ENCODE measurements at regions not wholly inside any gene's neighbourhood (a gene's known extent, or its start where the extent isn't known, plus 50 kb on each side); places are given as distances from the start of the nearest gene placed in this dataset.

DNA sequence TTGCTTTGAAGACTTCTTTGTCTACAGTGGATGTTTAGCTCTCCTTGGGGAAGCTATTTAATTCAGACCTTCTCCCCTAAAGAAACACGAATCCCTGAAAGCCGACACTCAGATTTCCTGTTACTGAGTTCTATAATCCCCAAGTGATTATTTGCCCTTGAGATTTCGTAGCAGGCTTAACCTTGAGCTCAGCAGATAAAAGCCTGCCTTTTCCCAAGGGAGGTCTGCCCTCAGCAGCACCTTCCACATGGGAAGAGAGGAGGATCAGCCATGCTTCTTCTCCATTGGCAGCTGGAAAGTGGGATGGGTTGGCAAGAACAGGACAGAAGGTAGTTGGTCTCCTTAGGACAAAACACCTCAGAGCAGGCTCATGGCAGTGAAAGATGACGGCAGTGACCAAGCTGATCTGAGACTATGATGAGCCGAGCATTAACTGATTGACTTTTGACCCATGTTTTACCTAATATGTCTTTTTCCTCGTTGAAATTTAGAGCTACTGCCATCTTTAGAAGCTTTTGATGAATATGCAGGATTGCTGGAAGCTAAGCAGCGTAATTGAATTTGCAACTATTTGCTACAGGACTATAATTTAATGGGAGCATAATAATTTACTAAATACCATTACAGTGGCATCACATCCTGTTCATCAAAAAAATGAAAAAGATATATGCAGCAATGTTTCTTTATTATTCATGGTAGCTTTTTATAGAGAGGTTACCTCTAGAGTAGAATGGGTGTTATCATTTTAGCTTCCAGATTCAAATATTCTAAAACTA is 511.1 kb upstream of the ID2 start:
- Mint-ChIP-seq H3K4me3 (no peak overlapping the region), H3K27me3 (peaks cover 2% of the 10 kb centered on the region), H3K36me3 (peaks cover 4% of the 10 kb centered on the region), H3K4me1 (ENCODE audit: low read depth) (peaks cover 2% of the 10 kb centered on the region), H3K9me3 (ENCODE audit: low read depth) (peaks cover 6% of the 10 kb centered on the region), H3K27ac (no peak overlapping the region)

DNA sequence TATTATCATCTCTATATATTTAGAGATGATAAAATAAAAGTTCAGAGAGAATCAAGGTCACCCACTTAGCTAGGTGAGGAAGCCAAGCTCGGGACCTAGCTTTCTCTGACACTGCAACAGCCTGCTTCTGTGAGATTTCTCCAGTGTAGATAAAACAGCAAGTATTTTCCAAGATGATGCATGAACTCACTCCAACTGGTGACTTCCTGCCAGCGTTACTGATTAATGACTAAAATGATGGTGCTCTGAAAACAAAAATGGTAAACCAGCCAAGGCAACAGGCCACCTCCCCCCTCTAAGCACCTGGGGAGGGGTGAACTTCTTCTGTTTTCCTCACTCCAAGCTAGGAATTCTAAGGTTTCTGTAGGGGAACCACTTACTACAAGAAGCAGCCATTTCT is 510.2 kb upstream of the ID2 start:
- Mint-ChIP-seq H3K9me3 (ENCODE audit: low read depth) (peaks cover 6% of the 10 kb centered on the region), H3K4me1 (ENCODE audit: low read depth) (peaks cover 2% of the 10 kb centered on the region), H3K27ac (no peak overlapping the region), H3K36me3 (peaks cover 4% of the 10 kb centered on the region), H3K27me3 (peaks cover 2% of the 10 kb centered on the region), H3K4me3 (no peak overlapping the region)

DNA sequence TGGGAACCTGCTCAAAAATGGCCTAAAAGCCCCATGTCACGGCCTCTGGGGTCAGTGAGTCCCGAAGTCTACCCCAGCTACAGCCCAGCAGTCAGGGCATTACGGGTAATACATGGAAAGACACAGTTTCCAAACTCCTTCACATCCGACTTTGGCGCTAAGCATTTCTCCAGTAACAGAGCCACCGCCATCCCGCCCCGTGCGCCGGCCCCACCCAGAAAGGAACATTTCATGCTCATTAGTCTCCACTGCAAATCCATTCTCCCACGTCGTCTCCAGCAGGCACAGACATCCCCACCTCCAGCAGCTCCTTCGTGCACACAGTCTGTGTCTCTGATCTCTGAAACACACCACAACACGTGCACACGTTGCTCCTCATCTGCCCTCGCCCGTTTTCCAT is 509.2 kb upstream of the ID2 start:
- H3K27ac Mint-ChIP-seq = no peak overlapping the region
- peaks cover 4% of the 10 kb centered on the region for H3K36me3 Mint-ChIP-seq
- peaks cover 2% of the 10 kb centered on the region for H3K4me1 Mint-ChIP-seq (ENCODE audit: low read depth)
- no peak overlapping the region for H3K4me3 Mint-ChIP-seq
- H3K9me3 Mint-ChIP-seq (ENCODE audit: low read depth) = peaks cover 6% of the 10 kb centered on the region
- peaks cover 2% of the 10 kb centered on the region for H3K27me3 Mint-ChIP-seq

DNA sequence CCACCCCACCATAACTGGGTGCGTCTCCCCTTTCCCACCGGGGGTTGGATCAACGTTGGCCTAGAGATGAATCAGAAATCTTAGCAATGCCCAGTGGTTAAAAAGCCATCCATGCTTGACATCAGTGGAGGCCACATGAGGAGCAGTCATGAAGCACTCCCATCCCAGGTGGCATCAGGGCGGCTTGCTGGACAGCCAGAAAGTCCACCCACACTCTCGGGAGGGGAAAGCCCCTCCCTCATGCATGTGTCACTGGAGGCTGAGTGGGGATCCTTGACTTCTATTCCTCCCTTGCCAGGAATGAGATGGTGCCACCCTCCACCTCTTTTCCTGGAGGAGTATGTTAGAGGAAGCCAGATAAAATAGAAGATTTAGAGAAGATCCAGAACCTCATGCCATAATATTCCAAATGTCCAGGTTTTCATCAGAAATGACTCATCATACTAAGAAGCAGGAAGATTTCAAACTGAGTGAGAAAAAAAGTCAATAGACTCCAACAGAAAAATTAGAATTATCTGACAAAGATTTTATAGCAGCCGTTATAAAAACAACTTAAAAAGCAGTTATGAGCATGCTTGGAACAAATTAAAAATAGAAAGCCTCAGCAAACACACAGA is 507.1 kb upstream of the ID2 start:
- Mint-ChIP-seq H3K36me3 (peaks cover 7% of the 10 kb centered on the region), H3K27ac (no peak overlapping the region), H3K27me3 (peaks cover 2% of the 10 kb centered on the region), H3K4me3 (no peak overlapping the region), H3K4me1 (ENCODE audit: low read depth) (no peaks in the 10 kb centered on the region), H3K9me3 (ENCODE audit: low read depth) (peaks cover 8% of the 10 kb centered on the region)

DNA sequence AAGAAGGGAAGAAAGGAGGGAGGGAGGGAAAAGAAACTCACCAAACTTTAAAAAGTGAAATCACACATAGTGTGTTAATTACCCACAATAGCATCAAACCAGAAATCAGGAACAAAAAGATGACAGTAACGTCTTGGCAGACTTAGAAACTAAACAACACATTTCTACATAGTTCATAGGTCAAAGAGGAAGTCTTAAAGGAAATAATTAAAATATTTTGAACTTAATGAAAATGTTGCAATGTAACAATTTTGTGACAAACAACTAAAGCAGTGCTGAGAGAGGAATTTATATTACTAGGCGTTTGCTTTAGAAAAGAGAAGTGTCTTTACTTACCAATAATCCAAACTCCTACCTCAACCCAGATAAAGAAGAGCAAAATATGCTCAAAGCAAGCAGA is 505.0 kb upstream of the ID2 start:
- no peak overlapping the region for H3K4me3 Mint-ChIP-seq
- H3K36me3 Mint-ChIP-seq = peaks cover 7% of the 10 kb centered on the region
- no peak overlapping the region for H3K27ac Mint-ChIP-seq
- peaks cover 12% of the 10 kb centered on the region for H3K9me3 Mint-ChIP-seq (ENCODE audit: low read depth)
- peaks cover 2% of the 10 kb centered on the region for H3K27me3 Mint-ChIP-seq
- no peaks in the 10 kb centered on the region for H3K4me1 Mint-ChIP-seq (ENCODE audit: low read depth)

DNA sequence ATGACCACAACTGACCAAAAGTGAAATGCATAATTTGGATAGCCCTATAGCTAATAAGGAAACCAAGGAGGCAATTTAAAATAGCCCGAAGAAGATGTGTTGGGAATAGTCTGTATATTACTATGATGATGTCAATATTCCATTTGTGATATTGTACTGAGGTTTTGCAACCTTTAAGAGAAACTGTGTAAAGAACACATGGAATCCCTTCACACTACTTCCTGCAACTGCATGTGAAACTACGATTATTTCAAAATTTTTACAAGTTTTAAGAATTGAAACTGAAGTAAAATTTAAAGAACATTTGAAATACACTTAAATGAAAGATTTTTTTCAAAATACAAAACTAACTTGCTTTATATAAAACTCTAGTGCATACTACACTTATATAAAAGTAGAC is 504.3 kb upstream of the ID2 start:
- H3K36me3 Mint-ChIP-seq = peaks cover 7% of the 10 kb centered on the region
- H3K27me3 Mint-ChIP-seq = peaks cover 2% of the 10 kb centered on the region
- no peaks in the 10 kb centered on the region for H3K4me1 Mint-ChIP-seq (ENCODE audit: low read depth)
- no peak overlapping the region for H3K27ac Mint-ChIP-seq
- no peak overlapping the region for H3K4me3 Mint-ChIP-seq
- H3K9me3 Mint-ChIP-seq (ENCODE audit: low read depth) = peaks cover 12% of the 10 kb centered on the region

DNA sequence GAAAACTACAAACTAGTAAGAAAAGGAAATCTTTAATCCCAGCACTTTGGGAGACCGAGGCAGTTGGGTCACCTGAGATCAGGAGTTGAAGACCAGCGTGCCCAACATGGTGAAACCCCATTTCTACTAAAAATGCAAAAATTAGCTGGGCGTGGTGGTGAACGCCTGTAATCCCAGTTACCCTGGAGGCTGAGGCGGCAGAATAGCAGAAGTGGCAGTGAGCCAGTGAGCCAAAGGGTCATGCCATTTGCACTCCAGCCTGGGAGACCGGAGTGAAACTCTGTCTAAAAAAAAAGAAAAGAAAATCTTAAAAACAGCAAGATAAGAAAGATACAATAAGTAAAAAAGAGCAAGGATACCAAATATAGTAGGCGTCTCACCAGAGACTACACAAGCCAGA is 502.9 kb upstream of the ID2 start:
- Mint-ChIP-seq H3K4me1 (ENCODE audit: low read depth) (no peaks in the 10 kb centered on the region), H3K27ac (no peak overlapping the region), H3K36me3 (peaks cover 7% of the 10 kb centered on the region), H3K27me3 (no peaks in the 10 kb centered on the region), H3K4me3 (no peak overlapping the region), H3K9me3 (ENCODE audit: low read depth) (peaks cover 12% of the 10 kb centered on the region)

DNA sequence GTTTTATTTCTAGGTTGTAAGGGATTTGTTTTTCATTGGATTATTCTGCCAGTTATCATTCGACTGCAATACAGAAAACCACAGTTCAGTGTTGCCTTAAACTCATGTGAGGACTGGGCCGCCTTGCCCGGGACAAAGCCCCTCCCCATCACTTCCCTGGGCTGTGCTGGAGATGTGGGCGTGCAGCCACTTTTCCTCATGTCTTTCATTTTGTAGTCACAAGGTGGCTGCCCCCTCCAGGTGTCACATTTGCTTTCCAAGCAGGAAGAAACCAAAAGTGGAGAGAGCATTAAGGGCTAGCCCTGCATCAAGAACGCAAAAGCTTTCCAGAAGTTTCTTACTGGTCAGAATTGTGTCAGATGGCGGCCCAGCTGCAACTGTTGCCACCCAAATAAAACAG is 492.5 kb upstream of the ID2 start:
- Mint-ChIP-seq H3K9me3 (ENCODE audit: low read depth) (no peaks in the 10 kb centered on the region), H3K4me1 (ENCODE audit: low read depth) (no peaks in the 10 kb centered on the region), H3K4me3 (no peak overlapping the region), H3K27me3 (no peaks in the 10 kb centered on the region), H3K36me3 (no peaks in the 10 kb centered on the region), H3K27ac (no peak overlapping the region)

DNA sequence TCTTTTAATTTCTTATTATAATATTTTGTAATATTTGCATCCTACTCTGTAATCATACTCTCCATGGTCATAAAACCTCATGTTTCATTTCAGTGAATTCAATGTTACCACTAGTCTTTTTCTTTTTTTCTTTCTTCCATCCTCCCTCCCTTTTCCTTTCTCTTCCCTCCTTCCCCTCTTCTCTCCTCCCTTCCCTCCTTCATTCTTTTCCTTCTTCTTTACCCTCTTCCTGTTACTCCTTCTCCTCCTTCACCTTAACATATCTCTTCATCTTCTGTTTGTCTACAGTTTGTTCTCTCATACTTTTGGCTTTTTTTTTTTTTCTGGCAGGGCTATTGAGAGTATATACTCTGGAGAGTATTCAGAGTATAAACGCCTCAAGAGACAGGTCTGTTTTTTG is 491.6 kb upstream of the ID2 start:
- H3K4me1 Mint-ChIP-seq (ENCODE audit: low read depth) = no peaks in the 10 kb centered on the region
- H3K36me3 Mint-ChIP-seq = no peaks in the 10 kb centered on the region
- H3K27me3 Mint-ChIP-seq = no peaks in the 10 kb centered on the region
- no peak overlapping the region for H3K4me3 Mint-ChIP-seq
- H3K27ac Mint-ChIP-seq = no peak overlapping the region
- no peaks in the 10 kb centered on the region for H3K9me3 Mint-ChIP-seq (ENCODE audit: low read depth)

DNA sequence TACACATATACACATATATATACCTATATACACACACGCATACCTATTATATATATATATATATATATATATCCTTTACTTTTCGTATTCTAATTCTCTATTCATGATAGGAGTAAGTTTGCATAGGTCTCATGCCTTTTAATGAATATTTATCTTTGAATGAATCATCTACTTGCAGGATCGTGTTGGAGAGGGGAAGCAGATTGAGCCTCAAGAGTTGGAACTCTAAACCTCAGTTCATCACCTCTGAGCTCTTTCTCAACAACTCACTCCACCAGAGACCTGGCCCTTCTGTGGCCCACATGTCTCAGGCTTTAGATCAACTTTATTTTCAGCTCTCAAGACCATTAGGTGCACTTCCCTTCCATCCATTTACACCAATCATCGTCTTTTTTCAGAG is 490.4 kb upstream of the ID2 start:
- H3K9me3 Mint-ChIP-seq (ENCODE audit: low read depth) = no peaks in the 10 kb centered on the region
- H3K27ac Mint-ChIP-seq = no peak overlapping the region

DNA sequence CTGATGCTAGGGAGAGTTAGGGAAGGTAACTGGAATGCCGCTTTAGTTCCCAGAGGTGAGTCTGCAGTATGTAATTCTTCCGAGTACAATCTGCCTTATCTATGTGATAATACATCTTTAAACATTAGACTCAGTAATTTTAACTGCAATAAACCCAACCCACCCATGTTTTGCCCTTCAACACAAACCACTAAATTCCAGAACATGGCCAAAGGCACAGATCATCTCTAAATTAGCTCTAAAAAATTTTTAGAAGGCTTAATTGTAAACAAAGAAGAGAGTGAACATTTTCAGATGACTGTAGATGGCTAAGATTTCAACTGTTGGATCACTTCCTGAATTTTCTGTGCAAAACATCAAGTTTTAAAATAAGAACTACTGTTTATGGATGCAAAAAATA is 488.7 kb upstream of the ID2 start:
- H3K27ac Mint-ChIP-seq = no peak overlapping the region
- H3K4me3 Mint-ChIP-seq = no peak overlapping the region
- no peaks in the 10 kb centered on the region for H3K27me3 Mint-ChIP-seq
- H3K9me3 Mint-ChIP-seq (ENCODE audit: low read depth) = no peaks in the 10 kb centered on the region
- H3K4me1 Mint-ChIP-seq (ENCODE audit: low read depth) = no peaks in the 10 kb centered on the region
- no peaks in the 10 kb centered on the region for H3K36me3 Mint-ChIP-seq

More for the DNA sequence above, 490.4 kb upstream of the ID2 start:
- H3K4me3 Mint-ChIP-seq = no peak overlapping the region
- H3K36me3 Mint-ChIP-seq = no peaks in the 10 kb centered on the region
- H3K4me1 Mint-ChIP-seq (ENCODE audit: low read depth) = no peaks in the 10 kb centered on the region
- no peaks in the 10 kb centered on the region for H3K27me3 Mint-ChIP-seq

DNA sequence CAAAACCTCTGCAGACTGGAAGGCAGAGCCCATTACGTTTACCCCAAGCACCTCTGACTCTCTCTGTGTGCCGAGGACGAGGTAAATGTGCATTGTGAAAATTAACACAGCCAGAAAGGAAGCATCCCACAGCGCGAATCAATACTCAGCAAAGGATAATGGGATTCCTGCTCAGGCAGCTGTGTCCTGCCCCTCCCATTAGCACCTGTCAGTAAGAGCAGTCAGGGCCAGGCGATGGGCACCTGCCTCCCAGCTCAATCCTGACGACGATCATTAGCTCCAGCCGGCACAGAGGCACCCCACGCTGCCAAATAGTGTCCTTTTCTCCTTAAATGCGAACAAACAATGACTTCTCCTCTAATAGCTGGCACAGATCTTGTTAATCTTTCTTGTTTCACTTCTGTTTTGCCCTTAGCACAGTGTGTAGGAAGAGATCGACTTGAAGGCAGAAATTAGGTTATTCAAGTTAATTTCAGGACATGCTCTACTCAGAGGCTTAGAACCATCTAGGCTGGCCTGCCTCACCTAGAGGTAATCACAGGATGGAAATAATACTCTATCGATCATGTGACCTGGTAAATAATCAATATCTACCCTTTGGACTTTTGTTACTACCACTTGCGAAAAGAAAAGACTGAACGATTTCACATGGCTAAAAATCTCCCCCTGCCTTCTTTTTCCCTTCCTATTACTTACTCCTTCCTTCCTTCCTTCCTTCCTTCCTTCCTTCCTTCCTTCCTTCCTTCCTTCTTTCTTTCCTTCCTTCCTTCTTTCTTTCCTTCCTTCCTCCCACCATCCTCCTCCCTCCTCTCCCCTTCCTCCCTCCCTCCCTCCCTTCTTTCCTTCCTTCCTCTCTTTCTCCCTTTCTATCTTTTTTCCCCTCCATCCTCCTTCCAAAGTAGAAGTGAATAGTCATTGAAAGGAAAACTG is 487.9 kb upstream of the ID2 start:
- Mint-ChIP-seq H3K36me3 (no peaks in the 10 kb centered on the region), H3K4me1 (ENCODE audit: low read depth) (no peaks in the 10 kb centered on the region), H3K9me3 (ENCODE audit: low read depth) (no peaks in the 10 kb centered on the region), H3K27me3 (no peaks in the 10 kb centered on the region), H3K27ac (no peak overlapping the region), H3K4me3 (no peak overlapping the region)

DNA sequence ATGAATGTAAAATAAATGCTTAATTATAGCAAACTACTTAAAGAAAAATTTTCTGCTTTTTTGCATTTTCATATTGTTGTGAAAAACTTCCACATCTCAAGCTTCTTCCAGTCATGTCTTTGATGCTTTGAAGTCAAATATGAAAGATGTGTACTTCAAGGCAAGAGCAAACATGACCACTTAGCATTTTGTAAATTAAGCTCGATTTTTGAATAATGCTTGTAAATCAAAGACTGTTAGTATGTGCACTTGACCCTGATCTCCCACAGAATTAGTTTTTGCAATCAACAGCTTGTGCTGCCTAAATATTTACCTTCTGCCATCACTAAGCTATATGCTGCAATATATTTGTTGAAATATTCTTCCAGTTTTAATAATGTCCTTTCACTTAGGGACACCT is 486.1 kb upstream of the ID2 start:
- no peaks in the 10 kb centered on the region for H3K4me1 Mint-ChIP-seq (ENCODE audit: low read depth)
- peaks cover 4% of the 10 kb centered on the region for H3K36me3 Mint-ChIP-seq
- H3K4me3 Mint-ChIP-seq = no peak overlapping the region
- H3K9me3 Mint-ChIP-seq (ENCODE audit: low read depth) = peaks cover 4% of the 10 kb centered on the region
- H3K27ac Mint-ChIP-seq = no peak overlapping the region
- H3K27me3 Mint-ChIP-seq = peaks cover 2% of the 10 kb centered on the region

DNA sequence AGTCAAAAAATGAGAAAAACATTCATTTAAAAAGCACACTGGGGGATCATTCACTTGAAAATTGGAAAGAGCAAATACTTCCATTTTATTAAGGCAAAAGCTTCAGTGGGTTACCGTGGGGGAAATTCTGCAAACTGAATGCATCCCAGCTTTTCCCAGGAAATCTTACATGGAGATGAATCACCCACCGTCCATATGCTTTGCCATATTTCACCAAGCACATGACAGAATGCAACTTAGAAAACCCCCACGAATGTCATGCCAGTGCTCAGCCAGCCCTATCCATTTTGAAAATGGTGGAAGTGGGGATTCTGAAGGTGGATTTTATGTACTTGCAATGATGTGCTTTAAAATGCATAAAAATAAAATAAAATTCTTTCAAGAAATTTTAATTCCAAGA is 485.5 kb upstream of the ID2 start:
- H3K27ac Mint-ChIP-seq = no peak overlapping the region
- H3K36me3 Mint-ChIP-seq = peaks cover 4% of the 10 kb centered on the region
- H3K27me3 Mint-ChIP-seq = peaks cover 3% of the 10 kb centered on the region
- no peak overlapping the region for H3K4me3 Mint-ChIP-seq
- peaks cover 4% of the 10 kb centered on the region for H3K9me3 Mint-ChIP-seq (ENCODE audit: low read depth)
- no peaks in the 10 kb centered on the region for H3K4me1 Mint-ChIP-seq (ENCODE audit: low read depth)

DNA sequence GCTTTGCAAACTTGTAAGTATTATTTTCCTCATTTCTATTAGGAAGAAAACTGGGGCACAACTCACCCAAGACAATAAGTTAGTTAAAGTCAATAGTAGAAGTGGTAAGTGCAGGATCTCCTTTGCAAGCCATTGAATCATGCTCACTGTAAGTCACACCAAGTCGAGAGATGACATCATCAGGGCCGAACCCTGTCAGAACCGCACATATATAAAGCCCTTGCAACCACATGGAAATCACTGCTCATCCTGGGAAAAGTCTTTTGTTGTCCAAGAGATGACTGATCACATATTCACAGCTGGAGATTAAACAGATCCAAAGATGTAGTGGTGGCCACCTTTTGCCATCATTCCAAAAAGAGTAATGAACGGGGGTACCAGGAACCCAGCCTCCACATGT is 484.8 kb upstream of the ID2 start:
- H3K4me3 Mint-ChIP-seq = no peak overlapping the region

More for the DNA sequence above, 484.8 kb upstream of the ID2 start:
- Mint-ChIP-seq H3K4me1 (ENCODE audit: low read depth) (no peaks in the 10 kb centered on the region), H3K9me3 (ENCODE audit: low read depth) (peaks cover 4% of the 10 kb centered on the region), H3K36me3 (peaks cover 4% of the 10 kb centered on the region), H3K27ac (no peak overlapping the region), H3K27me3 (peaks cover 3% of the 10 kb centered on the region)
